ENCODE measurements at regions not wholly inside any gene's neighbourhood (a gene's known extent, or its start where the extent isn't known, plus 50 kb on each side); places are given as distances from the start of the nearest gene placed in this dataset.

DNA sequence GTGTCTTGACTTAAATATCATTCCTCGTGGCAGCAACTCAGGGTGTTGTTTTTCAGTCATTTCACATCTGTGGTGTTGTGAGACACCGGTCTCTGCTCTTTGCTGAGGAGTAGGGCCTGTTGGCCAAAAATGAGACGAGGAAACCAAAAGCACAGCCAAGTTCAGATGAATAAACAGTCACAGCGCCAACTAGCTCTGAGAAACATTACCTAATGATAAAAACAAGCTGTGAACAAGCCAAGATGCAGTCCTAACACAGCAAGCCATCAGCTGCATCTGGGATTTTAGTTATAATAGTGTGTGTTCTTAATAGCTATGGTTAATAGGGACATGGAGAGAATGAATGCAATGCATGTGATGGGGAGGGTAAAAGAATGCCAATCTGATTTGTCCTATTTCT is 843.4 kb upstream of the DPPA4 start:
- no peak for DNase-seq (ENCODE audit: low read depth in 1 of 2, low spot score in 1 of 2)
- Histone ChIP-seq H3K4me3 (replicated peaks; ENCODE audit: insufficient read depth, low read length) (no peak overlapping the region), H3K27me3 (ENCODE audit: insufficient read depth, poor library complexity, severe bottlenecking) (no peaks in the 10 kb centered on the region), H3K27ac (replicated peaks) (no peak overlapping the region)
- TF ChIP-seq POLR2AphosphoS5 (IDR thresholded peaks at IDR 0.05; ENCODE audit: low read depth) (no peak), SPI1 (IDR thresholded peaks at IDR 0.05; ENCODE audit: borderline replicate concordance, low read depth) (no peak), GABPA (IDR thresholded peaks at IDR 0.05; ENCODE audit: low read depth) (no peak)
- TF ChIP-seq, protein P1, sequence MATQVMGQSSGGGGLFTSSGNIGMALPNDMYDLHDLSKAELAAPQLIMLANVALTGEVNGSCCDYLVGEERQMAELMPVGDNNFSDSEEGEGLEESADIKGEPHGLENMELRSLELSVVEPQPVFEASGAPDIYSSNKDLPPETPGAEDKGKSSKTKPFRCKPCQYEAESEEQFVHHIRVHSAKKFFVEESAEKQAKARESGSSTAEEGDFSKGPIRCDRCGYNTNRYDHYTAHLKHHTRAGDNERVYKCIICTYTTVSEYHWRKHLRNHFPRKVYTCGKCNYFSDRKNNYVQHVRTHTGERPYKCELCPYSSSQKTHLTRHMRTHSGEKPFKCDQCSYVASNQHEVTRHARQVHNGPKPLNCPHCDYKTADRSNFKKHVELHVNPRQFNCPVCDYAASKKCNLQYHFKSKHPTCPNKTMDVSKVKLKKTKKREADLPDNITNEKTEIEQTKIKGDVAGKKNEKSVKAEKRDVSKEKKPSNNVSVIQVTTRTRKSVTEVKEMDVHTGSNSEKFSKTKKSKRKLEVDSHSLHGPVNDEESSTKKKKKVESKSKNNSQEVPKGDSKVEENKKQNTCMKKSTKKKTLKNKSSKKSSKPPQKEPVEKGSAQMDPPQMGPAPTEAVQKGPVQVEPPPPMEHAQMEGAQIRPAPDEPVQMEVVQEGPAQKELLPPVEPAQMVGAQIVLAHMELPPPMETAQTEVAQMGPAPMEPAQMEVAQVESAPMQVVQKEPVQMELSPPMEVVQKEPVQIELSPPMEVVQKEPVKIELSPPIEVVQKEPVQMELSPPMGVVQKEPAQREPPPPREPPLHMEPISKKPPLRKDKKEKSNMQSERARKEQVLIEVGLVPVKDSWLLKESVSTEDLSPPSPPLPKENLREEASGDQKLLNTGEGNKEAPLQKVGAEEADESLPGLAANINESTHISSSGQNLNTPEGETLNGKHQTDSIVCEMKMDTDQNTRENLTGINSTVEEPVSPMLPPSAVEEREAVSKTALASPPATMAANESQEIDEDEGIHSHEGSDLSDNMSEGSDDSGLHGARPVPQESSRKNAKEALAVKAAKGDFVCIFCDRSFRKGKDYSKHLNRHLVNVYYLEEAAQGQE (IDR thresholded peaks at IDR 0.05; ENCODE audit: insufficient replicate concordance, low read depth) = no peak
- TF ChIP-seq, protein P2, sequence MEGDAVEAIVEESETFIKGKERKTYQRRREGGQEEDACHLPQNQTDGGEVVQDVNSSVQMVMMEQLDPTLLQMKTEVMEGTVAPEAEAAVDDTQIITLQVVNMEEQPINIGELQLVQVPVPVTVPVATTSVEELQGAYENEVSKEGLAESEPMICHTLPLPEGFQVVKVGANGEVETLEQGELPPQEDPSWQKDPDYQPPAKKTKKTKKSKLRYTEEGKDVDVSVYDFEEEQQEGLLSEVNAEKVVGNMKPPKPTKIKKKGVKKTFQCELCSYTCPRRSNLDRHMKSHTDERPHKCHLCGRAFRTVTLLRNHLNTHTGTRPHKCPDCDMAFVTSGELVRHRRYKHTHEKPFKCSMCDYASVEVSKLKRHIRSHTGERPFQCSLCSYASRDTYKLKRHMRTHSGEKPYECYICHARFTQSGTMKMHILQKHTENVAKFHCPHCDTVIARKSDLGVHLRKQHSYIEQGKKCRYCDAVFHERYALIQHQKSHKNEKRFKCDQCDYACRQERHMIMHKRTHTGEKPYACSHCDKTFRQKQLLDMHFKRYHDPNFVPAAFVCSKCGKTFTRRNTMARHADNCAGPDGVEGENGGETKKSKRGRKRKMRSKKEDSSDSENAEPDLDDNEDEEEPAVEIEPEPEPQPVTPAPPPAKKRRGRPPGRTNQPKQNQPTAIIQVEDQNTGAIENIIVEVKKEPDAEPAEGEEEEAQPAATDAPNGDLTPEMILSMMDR (IDR thresholded peaks at IDR 0.05; ENCODE audit: insufficient read depth, low read length) = no peak

DNA sequence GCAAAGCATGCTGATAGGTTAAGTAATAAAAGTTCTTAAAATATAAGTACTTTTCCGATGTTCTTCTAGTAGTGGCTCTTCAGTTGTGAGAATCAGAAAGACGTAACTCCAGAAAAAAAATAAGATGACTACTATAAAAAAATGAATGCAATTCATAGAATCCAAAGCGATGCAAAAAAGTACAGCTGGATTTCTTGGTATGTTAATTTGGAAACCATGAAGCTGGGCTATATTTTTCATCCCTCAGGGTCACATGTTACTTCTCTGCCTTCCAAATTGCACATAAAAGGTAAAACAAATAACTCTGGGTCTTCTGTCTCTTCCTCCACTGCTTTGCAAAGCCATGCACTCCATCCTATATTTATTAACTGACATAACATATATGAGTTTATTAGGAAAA is 843.9 kb upstream of the DPPA4 start:
- no peak for DNase-seq (ENCODE audit: low read depth in 1 of 2, low spot score in 1 of 2)
- TF ChIP-seq GABPA (IDR thresholded peaks at IDR 0.05; ENCODE audit: low read depth) (no peak), SPI1 (IDR thresholded peaks at IDR 0.05; ENCODE audit: borderline replicate concordance, low read depth) (no peak)
- TF ChIP-seq, protein P2 (IDR thresholded peaks at IDR 0.05; ENCODE audit: insufficient read depth, low read length) = no peak
- no peak overlapping the region for H3K27ac ChIP-seq (replicated peaks)

DNA sequence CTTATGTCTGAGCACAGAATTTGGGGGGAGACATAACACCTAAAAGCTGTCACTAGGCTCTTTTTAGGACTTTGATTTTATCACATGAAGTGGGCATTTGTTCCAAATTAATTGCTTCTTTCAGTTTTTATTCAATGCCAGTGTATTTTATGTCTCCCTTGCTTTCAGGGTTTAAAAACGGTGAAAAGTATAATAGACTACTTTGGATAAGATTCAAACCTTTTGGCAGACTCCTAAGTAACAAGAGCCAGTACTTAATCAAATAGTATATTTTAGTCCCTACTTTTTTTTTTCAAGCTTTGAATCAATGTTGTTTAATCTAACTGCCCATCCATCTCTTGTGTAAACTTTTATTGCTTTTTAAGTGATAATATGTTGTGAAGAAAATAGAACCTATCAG is 847.2 kb upstream of the DPPA4 start:
- H3K27ac ChIP-seq (replicated peaks) = no peak overlapping the region
- no peak overlapping the region for H3K4me3 ChIP-seq (replicated peaks; ENCODE audit: insufficient read depth, low read length)
- no peaks in the 10 kb centered on the region for H3K27me3 ChIP-seq (ENCODE audit: insufficient read depth, poor library complexity, severe bottlenecking)
- no peak for DNase-seq (ENCODE audit: low read depth in 1 of 2, low spot score in 1 of 2)
- no peak for TF ChIP-seq SPI1 (IDR thresholded peaks at IDR 0.05; ENCODE audit: borderline replicate concordance, low read depth)
- TF ChIP-seq, protein P2 (IDR thresholded peaks at IDR 0.05; ENCODE audit: insufficient read depth, low read length) = no peak
- no peak for TF ChIP-seq GABPA (IDR thresholded peaks at IDR 0.05; ENCODE audit: low read depth)

More for the DNA sequence above, 843.9 kb upstream of the DPPA4 start:
- Histone ChIP-seq H3K4me3 (replicated peaks; ENCODE audit: insufficient read depth, low read length) (no peak overlapping the region), H3K27me3 (ENCODE audit: insufficient read depth, poor library complexity, severe bottlenecking) (no peaks in the 10 kb centered on the region)

DNA sequence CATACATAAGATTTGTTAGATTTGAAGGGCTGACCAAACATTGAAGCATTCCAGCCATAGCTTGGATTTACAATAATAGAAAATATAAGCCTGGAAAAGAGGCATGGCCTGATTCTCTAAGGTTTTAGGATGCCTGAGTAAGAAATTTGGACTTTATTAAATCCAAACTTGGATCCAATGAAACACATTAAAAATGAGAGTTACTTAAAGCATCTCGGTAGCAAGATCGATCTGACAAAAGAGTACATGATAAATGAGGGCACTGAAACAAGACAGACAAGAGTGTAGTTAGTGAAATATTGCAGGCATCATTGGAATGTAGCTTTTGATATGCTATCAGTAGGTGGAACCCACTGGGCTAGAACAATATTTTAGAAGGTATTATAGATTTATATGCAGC is 855.7 kb upstream of the DPPA4 start:
- no peak overlapping the region for H3K4me3 ChIP-seq (replicated peaks; ENCODE audit: insufficient read depth, low read length)
- no peak overlapping the region for H3K27ac ChIP-seq (replicated peaks)
- no peak for TF ChIP-seq POLR2AphosphoS5 (IDR thresholded peaks at IDR 0.05; ENCODE audit: low read depth)
- TF ChIP-seq GABPA (IDR thresholded peaks at IDR 0.05; ENCODE audit: low read depth) = no peak
- TF ChIP-seq, protein P2 (IDR thresholded peaks at IDR 0.05; ENCODE audit: insufficient read depth, low read length) = no peak
- TF ChIP-seq, protein P1 (IDR thresholded peaks at IDR 0.05; ENCODE audit: insufficient replicate concordance, low read depth) = no peak
- TF ChIP-seq SPI1 (IDR thresholded peaks at IDR 0.05; ENCODE audit: borderline replicate concordance, low read depth) = no peak
- H3K27me3 ChIP-seq (ENCODE audit: insufficient read depth, poor library complexity, severe bottlenecking) = no peaks in the 10 kb centered on the region
- no peak for DNase-seq (ENCODE audit: low read depth in 1 of 2, low spot score in 1 of 2)
